Skeletal muscle tissue (tissue), 3 donors: ENCODE measurements at regions not wholly inside any gene's neighbourhood (a gene's known extent, or its start where the extent isn't known, plus 50 kb on each side); places are given as distances from the start of the nearest gene placed in this dataset.

ENCODE experiments used
- H3K27ac ChIP-seq: one replicate; pipeline ENCODE4 v1.7.0; 2013; ENCODE audit warnings: mild to moderate bottlenecking, low read depth, low read length, inconsistent platforms
- H3K27me3 ChIP-seq, 3 donors: one replicate each; pipeline ENCODE4 v1.7.0; 2013; ENCODE audit warnings: low read length in 3 of 3; ENCODE audit not compliant: control insufficient read depth in 3 of 3, insufficient read depth in 3 of 3
- H3K36me3 ChIP-seq, 3 donors: one replicate each; pipeline ENCODE4 v1.7.0; 2013; ENCODE audit warnings: low read length in 3 of 3; ENCODE audit not compliant: control insufficient read depth in 3 of 3, insufficient read depth in 3 of 3
- H3K4me1 ChIP-seq, 3 donors: one replicate each; pipeline ENCODE4 v1.7.0; 2013; ENCODE audit warnings: low read length in 3 of 3, mild to moderate bottlenecking in 3 of 3; ENCODE audit not compliant: control insufficient read depth in 3 of 3, insufficient read depth in 3 of 3
- H3K4me3 ChIP-seq, 3 donors: one replicate each; pipeline ENCODE4 v1.7.0; 2013; ENCODE audit warnings: low read length in 3 of 3
- H3K9ac ChIP-seq, 3 donors: one replicate each; pipeline ENCODE4 v1.7.0; 2013; ENCODE audit warnings: low read length in 3 of 3, mild to moderate bottlenecking in 3 of 3, moderate library complexity in 2 of 3, low read depth in 1 of 3
- H3K9me3 ChIP-seq, 3 donors: one replicate each; pipeline ENCODE4 v1.7.0; 2013; ENCODE audit warnings: low read length in 3 of 3; ENCODE audit not compliant: control insufficient read depth in 3 of 3
- donor health status: Osteomylitis.

DNA sequence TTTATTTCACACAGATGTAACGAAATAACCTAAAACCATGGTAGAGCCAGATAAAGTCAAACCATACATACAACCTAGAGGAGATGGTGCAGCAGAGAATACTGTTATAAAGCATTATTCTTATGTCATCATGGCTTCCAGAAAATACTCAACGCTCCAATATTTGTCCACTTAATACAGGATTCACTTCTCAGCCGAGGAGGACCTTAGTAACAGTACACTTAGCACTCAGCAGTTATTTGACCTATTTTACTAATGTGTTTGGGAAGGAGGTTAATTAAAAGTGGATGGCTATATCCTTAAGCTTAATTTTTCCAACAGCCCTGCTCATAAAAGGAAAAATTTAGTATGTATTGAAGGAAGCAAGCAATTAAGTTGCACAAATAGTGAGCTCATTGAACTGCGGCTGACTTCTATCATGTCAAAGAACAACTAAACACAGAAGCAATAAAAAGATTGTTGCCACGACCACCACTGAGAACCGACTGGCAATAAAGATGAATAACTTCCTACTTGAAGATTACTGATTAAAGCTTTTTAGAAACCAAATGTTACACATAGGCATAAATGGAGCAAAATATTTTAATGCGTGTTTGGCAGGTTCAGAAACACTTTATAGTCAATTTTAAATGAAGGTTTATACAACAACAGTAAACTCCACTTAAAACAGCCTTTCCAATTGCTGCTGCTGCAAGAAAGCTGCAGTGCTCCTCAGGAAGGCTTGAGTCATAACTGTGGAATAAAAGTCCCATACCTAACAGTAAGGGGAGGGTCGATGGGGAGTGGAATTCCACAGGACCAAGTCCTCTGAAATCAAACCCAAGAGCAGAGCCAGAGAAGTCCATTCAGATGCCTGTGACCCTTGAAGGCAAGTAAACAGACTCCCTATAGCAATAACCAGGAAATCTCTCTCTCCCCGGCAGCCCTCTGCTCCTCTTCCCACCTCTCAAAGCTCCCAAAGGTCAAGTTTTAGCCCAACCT lies 218.9 kb upstream of the CDKN3 start:
- no peaks in the 10 kb centered on the region for H3K9me3 ChIP-seq
- no peaks in the 10 kb centered on the region for H3K36me3 ChIP-seq
- no peaks in the 10 kb centered on the region for H3K27me3 ChIP-seq
- peaks cover 0 to 13% (median 3%) of the 10 kb centered on the region in 3 donors for H3K4me1 ChIP-seq
- no peak overlapping the region for H3K4me3 ChIP-seq
- H3K27ac ChIP-seq, result no peak overlapping the region
- no peak overlapping the region for H3K9ac ChIP-seq

DNA sequence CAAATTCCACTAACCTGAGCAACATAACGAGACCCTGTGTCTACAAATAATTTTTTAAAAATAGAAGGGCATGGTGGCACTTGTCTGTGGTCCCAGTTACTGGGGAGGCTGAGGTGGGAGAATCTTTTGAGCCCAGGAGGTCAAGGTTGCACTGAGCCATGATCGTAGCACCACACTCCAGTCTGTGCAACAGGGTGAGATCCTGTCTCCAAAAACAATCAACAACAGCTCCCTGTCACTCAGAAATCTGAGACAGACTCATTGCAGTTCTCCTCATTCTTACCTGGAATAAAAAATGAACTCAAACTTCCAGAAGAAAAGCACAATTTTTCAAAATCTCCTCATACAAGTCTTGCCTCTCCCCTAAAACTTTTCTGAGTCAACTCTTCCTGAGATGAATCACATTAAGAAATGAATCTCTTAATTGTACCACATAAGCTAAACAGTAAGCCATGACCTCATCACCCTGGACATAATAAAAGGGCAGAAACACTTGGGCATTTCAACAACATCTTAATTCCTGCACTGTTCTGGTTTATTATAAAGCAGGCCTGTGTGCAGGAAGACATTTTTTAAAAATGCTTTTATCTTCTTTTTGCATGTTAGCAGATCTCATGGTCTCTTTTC lies 214.3 kb upstream of the CDKN3 start:
- Histone ChIP-seq H3K9me3 (no peaks in the 10 kb centered on the region), H3K27me3 (no peaks in the 10 kb centered on the region), H3K27ac (no peak overlapping the region), H3K9ac (no peak overlapping the region), H3K4me3 (no peak overlapping the region), H3K4me1 (no peaks in the 10 kb centered on the region), H3K36me3 (no peaks in the 10 kb centered on the region)

DNA sequence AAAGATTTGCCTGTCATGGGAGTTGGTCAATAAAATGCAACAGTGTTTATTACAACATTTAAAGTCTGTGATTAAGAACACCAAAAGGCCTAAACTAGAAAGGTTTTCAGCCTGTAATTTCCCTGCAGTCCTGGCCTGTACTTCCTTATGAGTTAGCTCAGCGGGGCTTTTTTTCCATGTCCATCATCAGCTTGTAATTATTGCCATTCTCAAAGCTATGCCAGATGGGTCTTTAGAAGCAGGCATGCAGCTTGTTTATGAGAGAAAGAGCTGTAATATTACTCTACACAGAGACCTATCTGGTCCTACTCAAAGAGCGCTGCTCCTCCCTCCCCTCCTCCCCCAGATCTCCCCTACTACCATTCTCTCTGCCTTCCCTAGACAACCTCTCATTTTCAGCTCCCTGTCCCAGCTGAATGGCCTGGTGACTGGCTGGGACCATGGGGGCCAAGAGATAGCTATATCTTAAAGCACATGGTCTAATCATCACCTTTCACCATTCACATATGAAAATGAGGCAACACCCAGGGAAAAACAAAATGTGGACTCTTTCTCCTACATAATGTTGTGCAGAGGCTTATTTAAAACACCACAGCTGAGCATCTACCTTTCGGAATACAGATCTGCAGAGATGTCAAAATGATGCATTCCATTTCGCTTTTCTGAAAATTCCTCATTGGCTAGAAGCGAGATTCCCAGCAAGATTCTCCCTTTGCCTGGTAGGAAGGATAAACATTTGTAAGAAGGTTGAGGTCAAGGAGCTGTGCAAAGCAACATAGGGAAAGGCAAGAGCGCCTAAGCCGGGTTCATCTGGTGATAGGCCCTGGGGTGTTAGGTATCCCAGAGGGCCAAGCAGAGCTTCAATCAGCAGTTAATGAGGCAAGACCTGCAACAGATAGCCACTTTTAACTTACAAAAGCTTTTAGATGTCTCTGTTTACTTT lies 209.7 kb upstream of the CDKN3 start:
- Histone ChIP-seq H3K27me3 (no peaks in the 10 kb centered on the region), H3K27ac (no peak overlapping the region), H3K4me1 (no peaks in the 10 kb centered on the region), H3K9me3 (no peaks in the 10 kb centered on the region), H3K4me3 (no peak overlapping the region), H3K36me3 (no peaks in the 10 kb centered on the region), H3K9ac (no peak overlapping the region)

DNA sequence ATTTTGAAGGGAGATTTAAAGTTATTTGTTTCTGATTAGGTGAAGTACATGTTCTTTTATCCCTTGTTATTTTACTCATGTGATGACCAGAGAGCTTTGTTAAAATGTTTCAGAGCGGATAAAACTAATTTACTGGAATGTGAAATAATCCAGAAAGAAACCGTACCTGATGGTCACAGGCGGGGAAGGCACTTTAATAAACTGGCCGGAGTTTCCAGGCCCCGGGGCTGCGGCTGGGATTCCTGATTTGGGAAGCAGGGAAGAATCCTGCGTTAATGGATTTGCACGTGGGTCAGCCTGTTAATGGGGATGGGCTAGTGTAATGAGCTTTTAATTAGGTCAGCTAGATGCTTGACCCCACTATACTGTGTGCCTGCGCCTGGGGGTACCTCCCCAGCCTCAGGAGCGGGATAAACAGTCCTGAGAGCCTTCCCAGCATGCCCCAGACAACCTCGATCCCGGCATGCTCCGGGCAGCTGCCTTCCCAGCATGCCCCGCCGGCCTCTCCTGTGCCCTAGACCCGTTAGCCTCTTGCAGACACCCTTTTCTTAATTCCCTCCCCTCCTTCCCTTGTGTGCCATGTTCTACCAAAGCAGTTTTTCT lies 208.6 kb upstream of the CDKN3 start:
- no peak overlapping the region for H3K9ac ChIP-seq
- H3K36me3 ChIP-seq, result no peaks in the 10 kb centered on the region
- H3K4me3 ChIP-seq, result no peak overlapping the region
- no peaks in the 10 kb centered on the region for H3K27me3 ChIP-seq
- H3K27ac ChIP-seq, result no peak overlapping the region
- no peaks in the 10 kb centered on the region for H3K9me3 ChIP-seq
- no peaks in the 10 kb centered on the region for H3K4me1 ChIP-seq

DNA sequence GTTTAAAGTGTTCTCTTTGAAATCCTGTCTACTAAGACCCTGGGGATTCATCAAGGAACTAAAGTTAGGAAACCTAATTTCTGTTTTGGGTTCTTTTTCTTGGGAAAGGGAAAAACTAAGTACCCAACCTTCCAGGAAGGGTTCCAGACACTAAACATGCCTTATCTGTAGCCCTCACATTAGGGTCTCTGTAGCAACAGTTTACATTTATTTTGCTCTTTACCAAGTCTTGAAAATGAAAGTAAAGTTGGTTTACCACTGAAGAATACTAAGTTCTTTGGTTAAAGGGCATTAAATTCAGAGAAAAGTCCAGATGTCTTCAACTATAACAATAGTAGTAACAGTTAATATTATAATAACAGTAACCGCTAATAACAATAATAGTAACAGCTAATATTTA lies 207.5 kb upstream of the CDKN3 start:
- no peak overlapping the region for H3K4me3 ChIP-seq
- H3K27ac ChIP-seq, result no peak overlapping the region
- no peaks in the 10 kb centered on the region for H3K4me1 ChIP-seq
- no peaks in the 10 kb centered on the region for H3K9me3 ChIP-seq
- H3K27me3 ChIP-seq, result no peaks in the 10 kb centered on the region
- H3K36me3 ChIP-seq, result no peaks in the 10 kb centered on the region
- no peak overlapping the region for H3K9ac ChIP-seq

DNA sequence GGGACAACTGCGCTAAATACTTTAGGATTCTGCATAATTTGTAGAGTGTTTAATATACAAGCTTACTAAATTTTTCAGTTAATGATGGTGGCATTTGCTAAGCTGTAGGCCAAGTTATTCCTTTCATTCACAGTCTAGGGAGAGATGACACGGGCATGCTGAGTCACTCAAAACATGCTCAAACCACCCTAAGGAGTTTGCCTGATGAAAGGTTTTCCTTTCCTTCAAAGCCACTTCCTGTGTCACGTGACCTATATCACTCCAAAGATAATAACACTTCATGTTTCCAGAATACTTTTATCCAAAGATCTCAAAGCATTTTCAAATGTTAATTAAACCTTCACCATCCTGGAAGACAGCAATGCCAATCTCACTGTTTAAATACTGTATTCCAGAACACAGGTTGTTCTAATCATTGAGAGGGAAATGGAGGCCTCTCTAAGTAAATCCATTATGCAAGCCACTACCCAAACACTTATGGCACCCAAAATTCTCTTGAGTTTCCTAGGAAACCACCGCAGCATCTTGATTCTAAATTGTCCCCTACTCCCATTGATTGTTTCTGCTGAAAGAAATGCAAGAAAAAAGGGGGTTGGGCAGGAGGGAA lies 207.0 kb upstream of the CDKN3 start:
- no peak overlapping the region for H3K9ac ChIP-seq
- no peak overlapping the region for H3K4me3 ChIP-seq
- no peaks in the 10 kb centered on the region for H3K36me3 ChIP-seq
- H3K27me3 ChIP-seq, result no peaks in the 10 kb centered on the region
- no peaks in the 10 kb centered on the region for H3K9me3 ChIP-seq
- no peak overlapping the region for H3K27ac ChIP-seq
- no peaks in the 10 kb centered on the region for H3K4me1 ChIP-seq

DNA sequence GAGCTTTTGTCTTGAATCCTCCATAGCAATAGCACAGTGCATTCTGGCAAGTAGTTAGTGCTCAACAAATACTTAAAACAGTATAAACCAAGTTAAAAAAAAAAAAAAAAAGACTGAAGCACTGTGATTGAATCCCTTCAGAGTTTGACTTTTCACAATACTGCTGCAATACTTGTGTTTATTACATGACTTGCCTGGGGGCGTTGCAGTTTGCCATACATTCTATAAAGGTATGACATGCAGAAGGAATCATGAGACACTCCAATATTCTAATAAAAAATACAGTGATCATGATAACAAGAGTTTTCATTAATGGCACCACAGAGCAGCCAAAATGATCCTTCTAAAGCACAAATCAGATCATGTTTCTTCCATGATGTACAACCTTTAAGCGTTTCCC lies 205.0 kb upstream of the CDKN3 start:
- Histone ChIP-seq H3K9me3 (no peaks in the 10 kb centered on the region), H3K9ac (no peak overlapping the region), H3K36me3 (no peaks in the 10 kb centered on the region), H3K27ac (no peak overlapping the region), H3K27me3 (no peaks in the 10 kb centered on the region), H3K4me3 (no peak overlapping the region), H3K4me1 (no peaks in the 10 kb centered on the region)

DNA sequence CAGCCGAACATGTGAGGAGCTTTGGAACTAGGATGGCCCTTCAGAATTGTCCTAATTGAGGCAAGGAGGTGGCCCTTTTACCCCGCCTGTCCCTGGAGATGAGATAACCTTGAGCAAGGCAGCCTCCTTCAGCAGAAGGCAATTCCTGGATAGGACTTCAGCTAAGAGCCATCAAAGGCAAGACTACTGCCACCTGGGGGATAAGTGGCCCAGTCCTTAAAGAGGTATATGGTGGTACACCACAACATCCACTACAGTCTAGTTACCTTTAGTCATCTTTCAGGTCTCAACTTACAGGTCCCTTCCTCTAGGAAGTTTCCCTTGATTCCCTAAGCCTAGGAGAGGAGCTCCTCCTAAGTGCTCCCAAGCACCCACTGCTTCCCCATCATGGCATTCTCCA lies 204.2 kb upstream of the CDKN3 start:
- Histone ChIP-seq H3K27me3 (no peaks in the 10 kb centered on the region), H3K27ac (no peak overlapping the region)

DNA sequence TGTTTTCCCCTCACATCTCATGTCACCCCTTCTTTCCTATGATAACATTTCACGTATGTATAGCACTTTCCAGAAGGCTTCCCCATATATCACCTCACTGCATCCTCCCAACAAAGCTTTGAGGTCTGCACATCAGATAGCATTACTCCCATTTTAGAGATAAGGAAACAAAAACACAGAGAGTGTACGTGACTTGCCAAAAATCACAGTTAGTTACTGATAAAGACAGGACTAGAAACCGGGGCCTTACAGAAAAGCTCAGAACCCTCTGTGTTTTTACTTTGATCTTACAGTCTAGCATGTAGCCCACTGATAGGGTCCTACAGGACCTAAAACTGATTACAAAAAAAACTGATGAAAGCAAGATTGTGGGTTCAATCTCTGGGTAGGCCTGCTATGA lies 202.9 kb upstream of the CDKN3 start:
- Histone ChIP-seq H3K4me1 (no peaks in the 10 kb centered on the region), H3K27me3 (no peaks in the 10 kb centered on the region), H3K36me3 (no peaks in the 10 kb centered on the region), H3K27ac (no peak overlapping the region), H3K4me3 (no peak overlapping the region), H3K9ac (no peak overlapping the region), H3K9me3 (no peaks in the 10 kb centered on the region)

More for the DNA sequence above, 204.2 kb upstream of the CDKN3 start:
- Histone ChIP-seq H3K9ac (no peak overlapping the region), H3K36me3 (no peaks in the 10 kb centered on the region), H3K4me1 (no peaks in the 10 kb centered on the region), H3K4me3 (no peak overlapping the region), H3K9me3 (no peaks in the 10 kb centered on the region)
